HEK293 (cell line): ENCODE measurements at regions not wholly inside any gene's neighbourhood (a gene's known extent, or its start where the extent isn't known, plus 50 kb on each side); places are given as distances from the start of the nearest gene placed in this dataset.

Source experiments
- CTCF ChIA-PET: fragments of 350-600 bp; formaldehyde crosslinking; extraction: SDS; loops from one replicate; lab custom pipeline; 2021; ENCODE audit warnings: antibody characterized with exemption; lab: Yijun Ruan, JAX
- POLR2A ChIA-PET: fragments of 300-600 bp; formaldehyde crosslinking; extraction: SDS; loops from one replicate; lab custom pipeline; 2020; ENCODE audit warnings: antibody characterized with exemption, inconsistent platforms; lab: Yijun Ruan, JAX
- H3K27ac ChIP-seq: fragments of 200-500 bp; sonication (Bioruptor generic); 2 replicates; pipeline ENCODE4 v1.5.1; 2014; ENCODE audit warnings: low read depth, low read length, control low read depth, inconsistent platforms; ENCODE audit errors: extremely low read depth
- H3K36me3 ChIP-seq, 2 experiments: fragments of 200-500 bp in 1 of 2; sonication (Bioruptor generic) in 1 of 2; 1 replicate in 1 of 2; 2 replicates in 1 of 2; pipeline ENCODE4 v1.5.1; 2014 to 2017; ENCODE audit warnings: inconsistent platforms in 2 of 2, low read length in 2 of 2; ENCODE audit not compliant: control insufficient read depth in 2 of 2, insufficient read depth in 1 of 2
- H3K4me1 ChIP-seq: fragments of 200-500 bp; sonication (Bioruptor generic); 2 replicates; pipeline ENCODE4 v1.5.1; 2014; ENCODE audit warnings: mild to moderate bottlenecking, low read length, inconsistent platforms; ENCODE audit not compliant: control insufficient read depth, insufficient read depth
- H3K4me3 ChIP-seq: 2 replicates; pipeline ENCODE4 v1.5.1; 2011; ENCODE audit warnings: low read depth, mild to moderate bottlenecking, control low read depth, low read length, moderate library complexity
- H3K9me3 ChIP-seq: fragments of 200-500 bp; sonication (Bioruptor generic); 2 replicates; pipeline ENCODE4 v1.5.1; 2014; ENCODE audit warnings: low read depth, low read length, inconsistent platforms; ENCODE audit not compliant: control insufficient read depth, insufficient read depth
- FEZF1 ChIP-seq: fragments of 450-650 bp; formaldehyde crosslinking; IDR thresholded peaks from 2 replicates; pipeline ENCODE4 v1.5.1; 2016; ENCODE audit warnings: missing biosample characterization, missing genetic modification characterization
- HOXA7 ChIP-seq: sonication (generic); formaldehyde crosslinking; IDR thresholded peaks from 2 replicates; pipeline ENCODE4 v1.8.1; 2022; ENCODE audit warnings: missing genetic modification reagents, borderline replicate concordance
- HOXC10 ChIP-seq: sonication (generic); formaldehyde crosslinking; IDR thresholded peaks from 2 replicates; pipeline ENCODE4 v1.8.1; 2023; ENCODE audit warnings: mild to moderate bottlenecking, missing genetic modification reagents
- INSM2 ChIP-seq: fragments of 450-650 bp; formaldehyde crosslinking; IDR thresholded peaks from 2 replicates; pipeline ENCODE4 v1.5.1; 2016; ENCODE audit warnings: missing biosample characterization, missing genetic modification characterization
- KLF16 ChIP-seq: fragments of 450-650 bp; formaldehyde crosslinking; IDR thresholded peaks from 2 replicates; pipeline ENCODE4 v1.5.1; 2017; ENCODE audit warnings: missing biosample characterization, missing genetic modification characterization
- MYNN ChIP-seq: fragments of 450-650 bp; formaldehyde crosslinking; IDR thresholded peaks from 2 replicates; pipeline ENCODE4 v1.5.1; 2016; ENCODE audit warnings: missing biosample characterization, missing genetic modification characterization, borderline replicate concordance
- SCRT2 ChIP-seq: fragments of 450-650 bp; formaldehyde crosslinking; IDR thresholded peaks from 2 replicates; pipeline ENCODE4 v1.5.1; 2016; ENCODE audit warnings: missing biosample characterization, missing genetic modification characterization
- TSHZ1 ChIP-seq: fragments of 450-650 bp; formaldehyde crosslinking; IDR thresholded peaks from 2 replicates; pipeline ENCODE4 v1.5.1; 2016; ENCODE audit warnings: missing biosample characterization, missing genetic modification characterization, borderline replicate concordance
- ZBTB21 ChIP-seq: fragments of 450-650 bp; formaldehyde crosslinking; IDR thresholded peaks from 2 replicates; pipeline ENCODE4 v1.5.1; 2017; ENCODE audit warnings: missing biosample characterization, missing genetic modification characterization
- ZEB2 ChIP-seq: fragments of 450-650 bp; formaldehyde crosslinking; IDR thresholded peaks from 2 replicates; pipeline ENCODE4 v1.5.1; 2016; ENCODE audit warnings: missing biosample characterization, missing genetic modification characterization
- ZFP37 ChIP-seq: fragments of 450-650 bp; formaldehyde crosslinking; IDR thresholded peaks from 2 replicates; pipeline ENCODE4 v1.5.1; 2016; ENCODE audit warnings: missing biosample characterization, missing genetic modification characterization
- ZNF114 ChIP-seq: fragments of 450-650 bp; formaldehyde crosslinking; IDR thresholded peaks from 2 replicates; pipeline ENCODE4 v1.5.0; 2017; ENCODE audit warnings: missing biosample characterization, missing genetic modification characterization
- ZNF132 ChIP-seq: fragments of 450-650 bp; formaldehyde crosslinking; IDR thresholded peaks from 2 replicates; pipeline ENCODE4 v1.5.1; 2017; ENCODE audit warnings: missing biosample characterization, missing genetic modification characterization, borderline replicate concordance
- ZNF16 ChIP-seq: fragments of 450-650 bp; formaldehyde crosslinking; IDR thresholded peaks from 2 replicates; pipeline ENCODE4 v1.5.1; 2016; ENCODE audit warnings: low read depth, missing biosample characterization, missing genetic modification characterization
- ZNF223 ChIP-seq: fragments of 450-650 bp; formaldehyde crosslinking; IDR thresholded peaks from 2 replicates; pipeline ENCODE4 v1.5.1; 2016; ENCODE audit warnings: missing biosample characterization, missing genetic modification characterization
- ZNF23 ChIP-seq: fragments of 450-650 bp; formaldehyde crosslinking; IDR thresholded peaks from 2 replicates; pipeline ENCODE4 v1.5.1; 2016; ENCODE audit warnings: missing biosample characterization, missing genetic modification characterization, borderline replicate concordance
- ZNF266 ChIP-seq: fragments of 450-650 bp; formaldehyde crosslinking; IDR thresholded peaks from 2 replicates; pipeline ENCODE4 v1.5.1; 2016; ENCODE audit warnings: missing biosample characterization, missing genetic modification characterization, low read depth
- ZNF292 ChIP-seq: fragments of 450-650 bp; formaldehyde crosslinking; IDR thresholded peaks from 2 replicates; pipeline ENCODE4 v1.5.1; 2016; ENCODE audit warnings: low read depth, missing biosample characterization, missing genetic modification characterization, borderline replicate concordance
- ZNF341 ChIP-seq: fragments of 450-650 bp; formaldehyde crosslinking; IDR thresholded peaks from 2 replicates; pipeline ENCODE4; 2016; ENCODE audit warnings: low read depth, missing biosample characterization, missing genetic modification characterization
- ZNF366 ChIP-seq: fragments of 450-650 bp; formaldehyde crosslinking; conservative IDR thresholded peaks from 2 replicates; pipeline ENCODE4 v1.5.1; 2016; ENCODE audit warnings: missing biosample characterization, missing genetic modification characterization
- ZNF394 ChIP-seq: fragments of 450-650 bp; formaldehyde crosslinking; IDR thresholded peaks from 2 replicates; pipeline ENCODE4 v1.5.1; 2016; ENCODE audit warnings: missing biosample characterization, missing genetic modification characterization, mild to moderate bottlenecking, moderate library complexity, borderline replicate concordance
- ZNF48 ChIP-seq: fragments of 450-650 bp; formaldehyde crosslinking; IDR thresholded peaks from 2 replicates; pipeline ENCODE4 v1.5.1; 2016; ENCODE audit warnings: missing biosample characterization, missing genetic modification characterization
- ZNF488 ChIP-seq: fragments of 450-650 bp; formaldehyde crosslinking; IDR thresholded peaks from 2 replicates; pipeline ENCODE4 v1.5.1; 2016; ENCODE audit warnings: missing biosample characterization, missing genetic modification characterization
- ZNF530 ChIP-seq: fragments of 450-650 bp; formaldehyde crosslinking; IDR thresholded peaks from 2 replicates; pipeline ENCODE4 v1.5.1; 2016; ENCODE audit warnings: low read depth, missing biosample characterization, missing genetic modification characterization
- ZNF561 ChIP-seq: fragments of 450-650 bp; IDR thresholded peaks from 2 replicates; pipeline ENCODE4 v1.5.1; 2018; ENCODE audit warnings: missing biosample characterization, missing genetic modification characterization, borderline replicate concordance
- ZNF645 ChIP-seq: fragments of 450-650 bp; formaldehyde crosslinking; IDR thresholded peaks from 2 replicates; pipeline ENCODE4; 2016; ENCODE audit warnings: missing biosample characterization, missing genetic modification characterization
- ZNF670 ChIP-seq: fragments of 450-650 bp; formaldehyde crosslinking; IDR thresholded peaks from 2 replicates; pipeline ENCODE4 v1.5.1; 2016; ENCODE audit warnings: missing biosample characterization, missing genetic modification characterization, low read depth
- ZNF677 ChIP-seq: fragments of 450-650 bp; IDR thresholded peaks from 2 replicates; pipeline ENCODE4 v1.5.0; 2018; ENCODE audit warnings: missing biosample characterization, mild to moderate bottlenecking, missing genetic modification characterization, moderate library complexity
- ZSCAN5A ChIP-seq: fragments of 450-650 bp; formaldehyde crosslinking; IDR thresholded peaks from 2 replicates; pipeline ENCODE4 v1.5.1; 2016; ENCODE audit warnings: missing biosample characterization, missing genetic modification characterization

- Histone ChIP-seq H3K27ac (no peak overlapping the region), H3K4me1 (no peaks in the 10 kb centered on the region), H3K4me3 (no peak overlapping the region), H3K9me3 (no peaks in the 10 kb centered on the region), H3K36me3 (no peaks in the 10 kb centered on the region)
- POLR2A ChIA-PET, result no interaction called here
- no peak for TF ChIP-seq SCRT2 (tag by site-specific recombination)
- TF ChIP-seq ZNF132 (tag by site-specific recombination), result no peak
- no peak for TF ChIP-seq ZNF677 (tag by site-specific recombination)
- TF ChIP-seq ZNF266 (tag by site-specific recombination), result no peak
- TF ChIP-seq ZNF488, result no peak
- no peak for TF ChIP-seq TSHZ1 (tag by site-specific recombination)
- TF ChIP-seq INSM2 (tag by site-specific recombination), result no peak
- no peak for TF ChIP-seq MYNN (tag by site-specific recombination)
- TF ChIP-seq HOXC10 (CRISPR knock-in tag), result no peak
- no peak for TF ChIP-seq ZNF23 (tag by site-specific recombination)
- TF ChIP-seq ZNF114 (tag by site-specific recombination), result no peak
- TF ChIP-seq ZNF223 (tag by site-specific recombination), result no peak
- TF ChIP-seq ZNF341 (tag by site-specific recombination), result no peak
- TF ChIP-seq ZNF530 (tag by site-specific recombination), result no peak
- TF ChIP-seq KLF16 (tag by site-specific recombination), result no peak
- TF ChIP-seq, all 188 proteins: peak for 0
- CTCF ChIA-PET, result interaction anchor here (0.7 kb wide), 1 partner anchor 69 kb away, joined by 3 read pairs; no protein-coding TSS in a partner anchor
Observed at GRCh38 chr18:52283927-52284326, 56.1 kb upstream of the DCC start.

GRCh38 chr18:52286675-52287074, 53.3 kb upstream of the DCC start:
- Histone ChIP-seq H3K27ac (no peak overlapping the region), H3K4me1 (no peaks in the 10 kb centered on the region), H3K9me3 (no peaks in the 10 kb centered on the region), H3K4me3 (no peak overlapping the region), H3K36me3 (no peaks in the 10 kb centered on the region)
- POLR2A ChIA-PET, result no interaction called here
- CTCF ChIA-PET, result interaction anchor here (0.6 kb wide), 2 partner anchors 25 to 1825 kb away, joined by 3 to 5 read pairs; no protein-coding TSS in a partner anchor
- TF ChIP-seq FEZF1 (tag by site-specific recombination) (no peak), ZNF645 (no peak), ZNF292 (tag by site-specific recombination) (no peak), ZNF48 (no peak), ZEB2 (tag by site-specific recombination) (no peak), ZBTB21 (tag by site-specific recombination) (no peak), ZSCAN5A (tag by site-specific recombination) (no peak), ZNF366 (tag by site-specific recombination) (no peak), ZNF561 (tag by site-specific recombination) (no peak), ZFP37 (tag by site-specific recombination) (no peak), HOXA7 (CRISPR knock-in tag) (no peak), ZNF670 (tag by site-specific recombination) (no peak), ZNF394 (no peak), ZNF16 (tag by site-specific recombination) (no peak)
